HL-60/S4 treated with phorbol 12-myristate 13-acetate at 8.2 ng/mL for 4 days and 3 days (cell line): ENCODE measurements at regions not wholly inside any gene's neighbourhood (a gene's known extent, or its start where the extent isn't known, plus 50 kb on each side); places are given as distances from the start of the nearest gene placed in this dataset.
"Not testable (repeated sequence)": the region's sequence is repeated elsewhere in the genome, so short reads cannot be mapped to it uniquely, and the experiment has no call there.

Experiments used
- in situ Hi-C: fragments of 300-500 bp; cut with MboI; formaldehyde crosslinking; loops from 2 replicates; pipeline ENCODE4 v1.15.0; 2022; ENCODE audit warnings: low sequenced_read_pairs

DNA sequence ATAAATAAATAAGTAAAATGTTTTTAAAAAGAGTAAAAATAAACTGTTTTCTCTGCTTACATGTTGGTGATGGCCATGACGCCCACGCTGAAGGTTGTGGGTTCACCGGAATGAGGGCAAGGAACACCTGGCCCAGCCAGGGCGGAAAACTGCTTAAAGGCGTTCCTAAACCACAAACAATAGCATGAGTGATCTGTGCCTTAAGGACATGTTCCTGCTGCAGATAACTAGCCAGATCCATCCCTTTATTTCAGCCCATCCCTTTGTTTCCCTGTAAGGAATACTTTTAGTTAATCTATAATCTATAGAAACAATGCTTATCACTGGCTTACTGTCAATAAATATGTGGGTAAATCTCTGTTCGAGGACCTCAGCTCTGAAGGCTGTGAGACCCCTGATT is 63.3 kb upstream of the CEP78 start:
- in situ Hi-C loops = loop anchor here (25.0 kb wide), 1 partner anchor 110 kb away; no protein-coding TSS in a partner anchor

- in situ Hi-C loops = loop anchor here (25.0 kb wide), 1 partner anchor 109 kb away; no protein-coding TSS in a partner anchor
Observed at GRCh38 chr9:78171651-78172050, 64.2 kb upstream of the CEP78 start.

GRCh38 chr9:78169125-78169524 is 66.8 kb upstream of the CEP78 start:
- in situ Hi-C loops = loop anchor here (25.0 kb wide), 1 partner anchor 107 kb away; no protein-coding TSS in a partner anchor

DNA sequence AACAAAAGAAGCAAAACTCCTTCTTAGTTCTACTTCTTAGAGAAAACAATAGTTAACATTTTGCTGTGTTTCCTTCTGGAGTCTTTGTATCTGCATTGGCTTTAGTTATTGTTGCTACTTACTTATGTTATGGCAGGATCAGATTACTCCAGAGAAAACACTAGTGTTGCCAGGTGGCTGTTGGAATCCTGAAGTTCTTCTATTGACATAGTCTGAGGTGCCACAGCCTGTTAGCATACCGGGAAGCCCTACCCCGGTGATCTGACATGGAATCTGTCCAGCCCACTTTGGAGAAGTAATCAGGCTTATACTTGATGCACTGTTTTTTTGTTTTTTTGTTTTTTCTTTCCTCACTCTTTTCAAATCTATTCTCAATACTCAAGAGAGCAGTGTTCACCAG is 68.5 kb upstream of the CEP78 start:
- in situ Hi-C loops = loop anchor here (25.0 kb wide), 1 partner anchor 105 kb away; no protein-coding TSS in a partner anchor

DNA sequence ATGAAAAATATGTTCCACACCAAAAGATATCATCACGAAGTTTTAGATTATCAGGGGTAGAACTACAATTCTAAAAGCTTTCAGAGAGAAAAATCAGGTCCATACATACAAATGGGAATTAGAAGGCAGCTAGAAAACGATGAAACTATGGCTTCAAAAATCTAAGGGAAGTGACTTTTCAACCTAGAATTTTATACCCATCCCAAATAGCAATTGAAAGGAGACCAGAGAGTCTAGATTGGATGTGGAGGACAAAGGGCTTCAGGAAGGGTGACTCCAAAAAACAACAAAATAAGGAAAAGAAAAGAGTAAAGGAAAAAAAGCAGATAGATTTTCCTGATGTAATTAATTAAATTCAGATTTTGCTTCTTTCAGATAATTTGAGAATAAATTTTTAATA is 72.0 kb upstream of the CEP78 start:
- in situ Hi-C loops = loop anchor here (25.0 kb wide), 1 partner anchor 102 kb away; no protein-coding TSS in a partner anchor

DNA sequence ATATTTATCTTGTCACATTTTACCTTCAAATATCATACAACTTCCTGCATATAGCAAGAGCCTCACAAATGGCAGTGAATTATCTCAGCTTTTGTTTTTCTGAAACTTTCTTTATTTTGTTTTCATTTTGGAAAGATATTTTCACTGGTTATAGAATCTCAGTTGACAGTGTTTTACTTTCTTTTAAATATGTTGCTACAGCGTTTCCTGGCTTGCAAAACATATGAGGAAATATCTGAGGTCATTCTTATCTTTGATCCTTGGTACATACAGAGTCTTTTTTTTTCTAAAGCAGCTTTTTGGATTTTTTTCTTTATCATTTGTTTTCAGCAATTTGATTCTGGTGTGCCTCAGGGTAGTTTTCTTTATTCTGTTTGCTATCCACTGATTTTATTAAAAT is 77.6 kb upstream of the CEP78 start:
- in situ Hi-C loops = loop anchor here (25.0 kb wide), 1 partner anchor 96 kb away; no protein-coding TSS in a partner anchor

GRCh38 chr9:78150983-78151356 is 84.9 kb upstream of the CEP78 start:
- in situ Hi-C loops = loop anchor here (25.0 kb wide), 1 partner anchor 89 kb away; no protein-coding TSS in a partner anchor

DNA sequence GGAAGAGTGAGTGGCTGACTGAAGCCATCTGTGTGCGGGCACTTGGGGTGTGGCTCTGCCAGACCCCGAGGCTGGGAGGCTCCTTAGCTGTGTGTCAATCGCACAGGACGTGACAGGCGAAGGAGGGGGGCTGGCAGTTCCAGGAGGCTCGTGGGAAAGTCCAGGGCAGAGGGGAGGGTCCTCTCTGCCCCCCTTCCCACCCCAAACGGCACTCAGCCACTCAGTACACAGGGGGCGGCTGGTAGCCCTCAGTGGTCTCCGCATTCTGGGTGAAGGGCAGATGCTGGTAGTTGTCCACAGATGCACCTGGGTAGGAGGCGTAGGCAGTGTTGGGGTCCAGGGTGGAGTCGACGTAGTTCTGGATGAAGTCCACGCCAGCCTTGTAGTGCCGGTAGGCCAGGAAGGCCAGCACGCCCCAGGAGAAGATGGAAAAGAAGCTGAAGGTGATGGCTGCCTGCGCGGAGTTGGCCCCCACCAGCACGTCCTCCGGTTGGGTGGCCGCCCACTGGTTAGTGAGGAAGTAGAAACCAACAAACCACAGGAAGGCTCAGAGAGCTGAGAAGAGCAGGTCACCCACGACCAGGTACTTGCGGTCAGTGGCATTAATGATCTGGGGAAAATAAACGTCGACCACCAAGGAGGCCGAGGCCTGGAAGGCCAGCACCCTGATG is 85.4 kb upstream of the CEP78 start:
- in situ Hi-C loops = loop anchor here (25.0 kb wide), 1 partner anchor 88 kb away; no protein-coding TSS in a partner anchor

- in situ Hi-C loops = loop anchor here (25.0 kb wide), 1 partner anchor 87 kb away; no protein-coding TSS in a partner anchor
Observed at GRCh38 chr9:78149702-78150291, 86.1 kb upstream of the CEP78 start.

DNA sequence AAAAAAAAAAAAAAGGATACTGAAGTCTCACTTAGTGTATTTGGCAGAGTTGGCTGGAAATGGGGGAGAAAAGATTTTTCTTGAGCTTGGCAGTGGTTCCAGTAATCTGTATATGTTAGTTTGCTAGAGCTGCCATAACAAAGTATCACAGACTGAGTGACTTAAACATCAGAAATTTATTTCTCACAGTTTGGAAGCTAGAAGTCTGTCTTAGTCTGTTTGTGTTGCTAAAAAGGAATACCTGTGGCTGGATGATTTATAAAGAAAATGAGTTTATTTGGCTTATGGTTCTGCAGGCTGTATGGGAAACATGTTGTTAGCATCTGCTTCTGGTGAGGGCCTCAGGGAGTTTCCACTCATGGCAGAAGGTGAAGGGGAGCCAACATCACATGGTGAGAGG is 89.6 kb upstream of the CEP78 start:
- in situ Hi-C loops = no loop called here

DNA sequence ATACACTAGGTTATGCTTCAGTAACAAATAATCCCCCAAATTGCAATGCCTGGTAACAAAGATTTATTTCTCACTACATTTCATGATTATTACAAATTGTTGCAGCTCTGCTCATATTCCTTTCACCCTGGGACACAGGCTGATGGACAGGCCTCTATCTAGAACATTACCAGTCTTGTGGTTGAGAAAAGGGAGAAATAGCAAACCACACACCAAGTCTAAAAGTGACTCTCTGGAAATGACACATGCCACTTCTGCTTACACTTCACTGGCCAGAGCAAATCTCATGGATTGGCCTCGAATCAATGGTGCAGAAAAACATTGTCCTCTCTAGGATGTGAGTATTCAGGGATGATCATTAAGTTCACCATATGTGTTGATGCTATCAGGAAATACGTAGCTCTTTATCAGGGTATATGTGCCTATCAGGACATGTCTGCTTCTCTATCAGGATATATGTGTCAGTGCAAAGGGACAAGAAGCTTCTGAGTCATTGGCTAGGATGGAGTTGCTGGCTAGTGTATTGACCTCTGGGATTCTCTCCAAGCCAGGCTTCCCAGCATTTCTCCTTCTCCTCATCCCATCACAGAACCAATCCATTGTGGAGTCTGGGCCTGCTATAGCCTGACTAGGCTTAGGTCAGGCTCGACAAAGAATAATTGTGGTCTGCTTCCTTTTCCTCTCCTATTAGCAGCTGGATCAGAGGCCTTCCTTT is 91.1 kb upstream of the CEP78 start:
- in situ Hi-C loops = no loop called here

DNA sequence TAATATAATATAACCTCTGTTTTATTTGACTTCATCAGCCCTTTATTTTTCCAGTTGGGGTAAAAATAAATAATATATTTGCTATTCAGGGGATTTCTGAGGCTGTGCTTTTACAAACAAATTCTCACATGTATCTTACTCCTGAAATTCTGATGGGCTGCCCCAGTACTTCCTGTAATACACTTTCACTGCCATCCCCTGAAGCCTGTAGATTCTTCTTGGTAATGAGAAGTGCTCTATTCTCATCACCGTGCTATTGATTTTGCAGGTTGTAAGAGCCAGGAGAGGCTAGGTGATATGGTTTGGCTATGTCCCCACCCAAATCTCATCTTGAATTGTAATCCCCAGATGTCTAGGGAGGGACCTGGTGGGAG is 91.9 kb upstream of the CEP78 start:
- in situ Hi-C loops = no loop called here

DNA sequence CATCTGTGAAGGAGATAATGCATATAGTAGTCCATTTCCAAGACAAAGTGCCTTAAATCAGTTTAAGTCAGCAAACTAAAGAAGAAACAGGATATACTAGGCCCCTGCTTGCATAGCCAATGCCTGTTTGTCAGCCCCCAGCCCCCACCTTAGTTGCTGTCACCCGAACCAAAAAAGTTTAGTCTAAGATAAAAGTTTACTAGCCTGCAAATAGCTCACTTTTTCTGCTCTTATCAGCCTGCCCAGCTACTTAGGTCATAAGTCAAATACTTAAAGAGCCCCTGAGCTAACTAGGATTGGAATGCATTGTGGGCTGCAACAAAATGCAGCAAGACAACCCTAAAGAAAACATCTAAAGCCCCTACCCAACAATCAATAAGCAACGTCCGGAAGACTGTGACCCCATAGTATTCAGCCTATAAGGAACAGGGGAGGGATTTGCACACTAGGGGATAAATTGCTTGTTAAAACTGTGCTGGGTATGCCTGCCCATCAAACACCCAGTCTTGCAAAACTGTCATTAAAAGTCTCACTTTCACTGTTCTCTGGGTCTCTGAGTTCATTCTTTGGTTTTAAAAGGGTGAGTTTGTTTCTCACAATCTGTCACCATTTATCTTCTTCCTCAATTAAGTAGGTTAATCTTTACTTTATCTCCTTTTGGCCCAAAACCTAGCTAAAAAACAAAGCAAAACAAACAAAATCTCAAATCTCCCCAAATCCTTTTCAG is 92.4 kb upstream of the CEP78 start:
- in situ Hi-C loops = no loop called here

DNA sequence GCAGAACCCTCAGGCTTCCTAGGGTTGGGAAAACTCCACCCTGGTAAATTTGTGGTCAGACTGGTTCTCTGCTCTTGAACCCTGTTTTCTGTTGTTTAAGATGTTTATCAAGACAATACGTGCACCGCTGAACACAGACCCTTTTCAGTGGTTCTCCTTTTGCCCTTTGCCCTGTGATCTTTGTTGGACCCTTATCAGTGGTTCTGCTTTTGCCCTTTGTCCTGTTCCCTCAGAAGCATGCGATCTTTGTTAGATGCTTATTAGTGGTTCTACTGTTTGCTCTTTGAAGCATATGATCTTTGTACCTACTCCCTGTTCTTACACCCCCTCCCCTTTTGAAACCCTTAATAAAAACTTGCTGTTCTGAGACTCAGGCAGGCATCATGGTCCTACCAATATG is 93.6 kb upstream of the CEP78 start:
- in situ Hi-C loops = not testable (repeated sequence)

- in situ Hi-C loops = loop anchor here (10.0 kb wide), 1 partner anchor 61 kb away; no protein-coding TSS in a partner anchor
Observed at GRCh38 chr9:78133751-78134150, 102.1 kb upstream of the CEP78 start.

DNA sequence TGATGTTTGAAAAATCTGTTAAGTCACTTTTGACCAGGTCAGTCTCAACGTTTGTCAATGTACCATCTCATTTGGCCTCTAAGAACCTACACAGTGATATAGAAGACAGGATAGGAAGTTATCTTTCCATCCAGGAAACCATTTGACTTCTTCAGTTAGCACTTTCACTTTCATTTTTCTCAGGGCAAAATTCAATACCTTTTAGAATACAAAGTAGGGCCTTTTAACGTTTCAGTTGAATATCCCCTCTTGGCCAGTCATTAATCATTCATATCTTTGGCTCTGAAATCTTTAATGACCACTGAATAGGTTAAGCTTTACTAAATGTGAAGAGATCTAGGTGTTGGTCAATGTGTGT is 101.1 kb upstream of the GNAQ start:
- in situ Hi-C loops = loop anchor here (10.0 kb wide), 1 partner anchor 62 kb away; no protein-coding TSS in a partner anchor

GRCh38 chr9:78131969-78132700 is 100.5 kb upstream of the GNAQ start:
- in situ Hi-C loops = loop anchor here (10.0 kb wide), 1 partner anchor 63 kb away; no protein-coding TSS in a partner anchor

DNA sequence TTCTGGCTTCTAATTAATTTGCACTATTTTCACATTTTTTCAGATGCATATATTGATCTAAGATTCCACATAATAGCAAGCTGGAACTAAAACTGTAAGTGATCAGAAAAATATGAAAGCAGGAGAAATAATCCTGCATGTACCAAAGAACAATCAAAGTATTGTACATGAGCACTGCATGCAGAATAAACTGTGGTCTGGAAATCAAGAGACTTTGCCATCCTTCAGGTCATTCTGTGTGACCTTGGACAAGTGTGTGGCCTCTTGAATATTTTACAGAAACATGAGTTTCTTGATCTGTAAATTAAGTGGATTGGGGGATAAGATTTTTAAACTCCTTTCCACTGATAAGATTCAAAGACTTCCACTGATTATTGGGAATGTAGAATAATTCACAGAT is 99.2 kb upstream of the GNAQ start:
- in situ Hi-C loops = loop anchor here (10.0 kb wide), 1 partner anchor 64 kb away; no protein-coding TSS in a partner anchor

DNA sequence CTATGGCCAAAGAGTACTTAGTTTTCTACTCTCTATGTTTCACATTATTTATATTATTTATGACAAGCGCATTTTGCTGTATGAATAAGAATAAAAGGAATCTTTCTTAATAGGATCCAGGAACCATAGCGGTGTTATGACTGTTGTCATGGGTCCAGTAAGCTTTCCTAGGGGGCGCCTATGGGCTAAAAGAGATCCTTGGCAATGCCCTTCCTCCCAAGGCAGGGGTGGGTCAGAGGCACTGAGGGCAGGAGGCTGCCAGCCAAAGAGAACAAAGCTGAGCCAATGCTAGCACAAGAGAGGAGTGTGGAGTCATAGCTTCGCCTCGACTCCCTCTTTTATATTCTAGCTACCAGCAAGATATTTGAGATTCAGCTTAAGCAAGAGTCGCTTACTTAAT is 98.4 kb upstream of the GNAQ start:
- in situ Hi-C loops = loop anchor here (10.0 kb wide), 1 partner anchor 65 kb away; no protein-coding TSS in a partner anchor
